Loucy (cell line): ENCODE measurements at regions not wholly inside any gene's neighbourhood (a gene's known extent, or its start where the extent isn't known, plus 50 kb on each side); places are given as distances from the start of the nearest gene placed in this dataset.

Experiments
- H2AFZ ChIP-seq: fragments of 200-600 bp; sonication (generic); 2 replicates; pipeline ENCODE4 v1.6.0; 2016; ENCODE audit warnings: antibody characterized with exemption, mild to moderate bottlenecking, low read length, moderate library complexity
- H3F3A ChIP-seq: fragments of 200-600 bp; 2 replicates; pipeline ENCODE4 v1.6.0; 2016; ENCODE audit warnings: antibody characterized with exemption, low read depth, mild to moderate bottlenecking
- H3K27me3 ChIP-seq: fragments of 200-600 bp; sonication (generic); 2 replicates; pipeline ENCODE4 v1.6.1; 2014; ENCODE audit warnings: low read length, mild to moderate bottlenecking; ENCODE audit not compliant: insufficient read depth, poor library complexity, severe bottlenecking
- H3K36me3 ChIP-seq: fragments of 200-600 bp; sonication (generic); 2 replicates; pipeline ENCODE4 v1.6.1; 2016; ENCODE audit warnings: low read length; ENCODE audit not compliant: insufficient read depth
- H3K4me1 ChIP-seq: fragments of 200-600 bp; sonication (generic); 2 replicates; pipeline ENCODE4 v1.5.1; 2014; ENCODE audit warnings: low read length, mild to moderate bottlenecking; ENCODE audit not compliant: insufficient read depth, poor library complexity, severe bottlenecking
- H3K4me2 ChIP-seq: fragments of 200-600 bp; sonication (generic); 2 replicates; pipeline ENCODE4 v1.6.0; 2014; ENCODE audit warnings: antibody characterized with exemption, low read length, low read depth, mild to moderate bottlenecking; ENCODE audit not compliant: poor library complexity, severe bottlenecking
- H3K4me3 ChIP-seq: fragments of 200-600 bp; sonication (generic); 2 replicates; pipeline ENCODE4 v1.5.1; 2014; ENCODE audit warnings: low read length, mild to moderate bottlenecking, mixed read lengths; ENCODE audit not compliant: poor library complexity, severe bottlenecking
- H3K79me2 ChIP-seq: fragments of 200-600 bp; sonication (generic); 2 replicates; pipeline ENCODE4 v1.6.1; 2014; ENCODE audit warnings: low read length; ENCODE audit not compliant: insufficient read depth
- H3K9ac ChIP-seq: fragments of 200-600 bp; sonication (generic); 2 replicates; pipeline ENCODE4 v1.6.0; 2014; ENCODE audit warnings: mild to moderate bottlenecking, low read depth, low read length, moderate library complexity; ENCODE audit not compliant: poor library complexity, severe bottlenecking
- H3K9me2 ChIP-seq: fragments of 200-600 bp; sonication (generic); replicated peaks from 2 replicates; pipeline ENCODE4 v1.6.1; 2016; ENCODE audit warnings: low read depth, low read length, mixed read lengths
- H3K9me3 ChIP-seq: fragments of 200-600 bp; sonication (generic); 2 replicates; pipeline ENCODE4 v1.6.1; 2014; ENCODE audit warnings: mild to moderate bottlenecking, antibody characterized with exemption, low read length, low read depth; ENCODE audit not compliant: insufficient read depth
- H4K20me1 ChIP-seq: fragments of 200-600 bp; sonication (generic); 2 replicates; pipeline ENCODE4 v1.6.0; 2014; ENCODE audit warnings: antibody characterized with exemption, low read length, mild to moderate bottlenecking; ENCODE audit not compliant: insufficient read depth, poor library complexity, severe bottlenecking
- CTCF ChIP-seq: fragments of 200-600 bp; sonication (generic); conservative IDR thresholded peaks from 2 replicates; pipeline ENCODE4 v1.5.1; 2014; ENCODE audit warnings: mild to moderate bottlenecking, antibody characterized with exemption, low read length
- EZH2phosphoT487 ChIP-seq: fragments of 200-600 bp; IDR thresholded peaks from 2 replicates; pipeline ENCODE4 v1.6.1; 2018; ENCODE audit warnings: antibody characterized with exemption, mild to moderate bottlenecking, moderate library complexity, borderline replicate concordance

- no peaks in the 10 kb centered on the region for H3K36me3 ChIP-seq
- no peaks in the 10 kb centered on the region for H3K79me2 ChIP-seq
- H4K20me1 ChIP-seq = no peaks in the 10 kb centered on the region
- no peaks in the 10 kb centered on the region for H3F3A ChIP-seq
- TF ChIP-seq CTCF (no peak), EZH2phosphoT487 (no peak)
- no peaks in the 10 kb centered on the region for H3K4me1 ChIP-seq
- H3K4me3 ChIP-seq = no peak overlapping the region
- no peak overlapping the region for H2AFZ ChIP-seq
- H3K9ac ChIP-seq = no peak overlapping the region
- no peaks in the 10 kb centered on the region for H3K9me3 ChIP-seq
- H3K27me3 ChIP-seq = no peaks in the 10 kb centered on the region
- H3K4me2 ChIP-seq = no peak overlapping the region
- no peaks in the 10 kb centered on the region for H3K9me2 ChIP-seq
Measured at GRCh38 chr5:128637031-128637430, 99.0 kb upstream of the FBN2 start.

GRCh38 chr5:128641861-128642260 is 103.8 kb upstream of the FBN2 start:
- Histone ChIP-seq H3K9ac (no peak overlapping the region), H3K4me1 (no peaks in the 10 kb centered on the region), H3K9me3 (no peaks in the 10 kb centered on the region), H3K27me3 (no peaks in the 10 kb centered on the region), H3F3A (no peaks in the 10 kb centered on the region), H3K79me2 (no peaks in the 10 kb centered on the region), H3K4me2 (no peak overlapping the region), H2AFZ (no peak overlapping the region), H3K36me3 (no peaks in the 10 kb centered on the region), H4K20me1 (no peaks in the 10 kb centered on the region), H3K9me2 (no peaks in the 10 kb centered on the region), H3K4me3 (no peak overlapping the region)
- TF ChIP-seq EZH2phosphoT487 = no peak
- TF ChIP-seq CTCF = no peak

GRCh38 chr5:128644863-128645262 is 106.8 kb upstream of the FBN2 start:
- Histone ChIP-seq H3F3A (no peaks in the 10 kb centered on the region), H2AFZ (no peak overlapping the region), H3K9me2 (no peaks in the 10 kb centered on the region), H3K4me1 (no peaks in the 10 kb centered on the region), H3K4me3 (peak overlapping the region; percentile 44), H3K36me3 (no peaks in the 10 kb centered on the region), H3K79me2 (no peaks in the 10 kb centered on the region), H3K4me2 (peak overlapping the region; percentile 27), H4K20me1 (no peaks in the 10 kb centered on the region), H3K9me3 (no peaks in the 10 kb centered on the region), H3K9ac (no peak overlapping the region), H3K27me3 (no peaks in the 10 kb centered on the region)
- TF ChIP-seq EZH2phosphoT487 (no peak), CTCF (no peak)
